Erythroblast (primary cell): ENCODE measurements at regions not wholly inside any gene's neighbourhood (a gene's known extent, or its start where the extent isn't known, plus 50 kb on each side); places are given as distances from the start of the nearest gene placed in this dataset.

Experiments
- GATA1 ChIP-seq: IDR thresholded peaks from 2 replicates; pipeline ENCODE4 v1.6.1; 2011; ENCODE audit warnings: low read depth, mild to moderate bottlenecking, control low read depth, low read length, moderate library complexity
- POLR2A ChIP-seq: IDR thresholded peaks from 2 replicates; pipeline ENCODE4 v1.6.1; 2011; ENCODE audit warnings: mild to moderate bottlenecking, low read length

DNA sequence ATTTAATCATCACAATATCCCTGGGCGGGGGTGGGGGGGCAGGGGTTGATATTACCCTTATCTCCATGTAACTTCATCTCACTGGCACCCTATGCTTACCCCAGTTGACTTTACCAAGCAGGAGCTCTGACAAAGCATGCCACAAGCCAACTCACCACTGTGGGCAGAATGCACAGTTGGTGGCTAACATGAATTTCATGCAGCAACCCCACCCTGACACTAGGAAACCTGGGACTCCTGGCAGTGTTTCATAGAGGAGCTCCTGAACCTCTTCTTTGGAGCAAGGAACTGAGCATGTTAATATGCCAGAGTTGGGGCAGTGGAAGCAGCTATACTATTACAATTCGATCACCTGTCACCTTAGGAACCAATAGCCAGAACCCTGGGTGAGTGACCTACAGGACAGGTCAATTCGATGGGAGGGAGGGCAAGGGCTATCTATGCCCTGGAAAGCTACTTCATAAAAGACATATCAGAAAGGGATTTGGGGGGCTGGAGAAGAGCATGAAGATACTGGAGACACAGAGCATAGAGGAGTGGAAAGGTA lies 97.2 kb upstream of the ACSL4 start:
- TF ChIP-seq POLR2A (no peak), GATA1 (no peak)
